ENCODE measurements at regions not wholly inside any gene's neighbourhood (a gene's known extent, or its start where the extent isn't known, plus 50 kb on each side); places are given as distances from the start of the nearest gene placed in this dataset.

DNA sequence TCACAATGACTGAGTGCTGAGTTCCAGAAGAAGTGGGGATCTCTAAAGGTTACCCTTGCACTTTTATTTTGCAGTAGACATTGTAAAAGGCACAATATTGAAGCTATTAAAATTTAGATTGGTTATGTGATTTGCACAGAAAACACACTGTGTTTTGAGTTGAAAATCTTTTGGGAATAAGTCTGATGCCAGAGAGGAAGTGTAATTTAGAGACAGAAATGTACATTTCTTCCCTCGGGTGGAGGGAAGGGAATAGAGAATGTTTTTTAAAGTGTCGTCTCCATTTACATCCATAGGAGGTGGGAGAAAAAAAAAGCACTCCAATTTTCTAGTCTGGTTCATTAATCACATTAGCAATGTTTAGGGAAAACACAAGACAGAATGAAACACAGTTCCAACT, 465.8 kb downstream of the OLFM4 start:
- DNase-seq (ENCODE audit: low read depth in 2 of 2) = no peak

DNA sequence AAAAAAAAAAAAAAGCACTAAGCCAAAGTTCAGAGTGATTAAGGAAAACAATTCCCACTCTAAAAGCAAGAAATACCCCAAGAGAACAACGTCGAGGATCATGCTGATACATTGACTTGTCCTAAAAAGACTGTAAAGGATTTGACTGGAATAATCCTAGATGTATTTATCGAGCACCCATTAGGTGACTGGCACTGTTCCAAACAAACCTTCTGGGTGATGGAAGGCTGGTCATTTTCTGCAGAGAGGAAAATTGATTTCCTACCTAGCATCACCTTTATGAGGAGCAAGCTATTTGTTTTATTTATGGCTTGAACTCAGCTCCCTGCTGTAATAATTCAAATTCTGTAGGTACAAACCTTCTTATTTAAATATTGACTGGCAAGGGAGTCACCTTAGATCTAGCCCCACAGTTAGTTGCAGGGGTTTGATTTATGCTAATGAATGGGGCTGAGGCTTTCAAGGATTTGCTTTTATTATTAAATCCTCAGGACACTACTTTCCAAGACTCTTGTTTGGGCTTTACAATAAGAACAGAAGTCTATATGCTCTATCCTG, 471.0 kb downstream of the OLFM4 start:
- DNase-seq (ENCODE audit: low read depth in 2 of 2) = no peak

DNA sequence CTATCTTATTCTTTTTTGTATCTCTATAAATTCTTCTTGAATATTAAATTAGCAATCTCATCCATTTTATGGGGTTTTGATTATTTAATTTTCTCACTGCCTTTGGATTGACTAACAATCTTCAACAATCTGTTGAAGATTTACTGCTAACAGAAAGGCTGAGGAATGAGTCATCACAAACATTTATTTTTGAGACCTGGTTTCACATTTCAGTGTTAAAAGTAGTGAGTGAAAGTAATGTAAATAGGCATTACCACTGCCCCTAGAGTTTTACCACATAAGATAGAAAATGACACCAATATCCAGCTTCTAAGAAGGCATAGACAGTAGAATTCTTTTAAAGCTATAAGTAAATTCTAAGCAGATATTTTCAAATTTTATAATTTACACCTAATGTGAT, 472.8 kb downstream of the OLFM4 start:
- DNase-seq (ENCODE audit: low read depth in 2 of 2) = no peak

GRCh38 chr13:53507741-53508140, 479.1 kb downstream of the OLFM4 start:
- DNase-seq (ENCODE audit: low read depth in 2 of 2) = no peak

GRCh38 chr13:53512635-53513034, 484.0 kb downstream of the OLFM4 start:
- no peak for DNase-seq (ENCODE audit: low read depth in 2 of 2)

GRCh38 chr13:53513226-53513625, 484.6 kb downstream of the OLFM4 start:
- no peak for DNase-seq (ENCODE audit: low read depth in 2 of 2)

DNA sequence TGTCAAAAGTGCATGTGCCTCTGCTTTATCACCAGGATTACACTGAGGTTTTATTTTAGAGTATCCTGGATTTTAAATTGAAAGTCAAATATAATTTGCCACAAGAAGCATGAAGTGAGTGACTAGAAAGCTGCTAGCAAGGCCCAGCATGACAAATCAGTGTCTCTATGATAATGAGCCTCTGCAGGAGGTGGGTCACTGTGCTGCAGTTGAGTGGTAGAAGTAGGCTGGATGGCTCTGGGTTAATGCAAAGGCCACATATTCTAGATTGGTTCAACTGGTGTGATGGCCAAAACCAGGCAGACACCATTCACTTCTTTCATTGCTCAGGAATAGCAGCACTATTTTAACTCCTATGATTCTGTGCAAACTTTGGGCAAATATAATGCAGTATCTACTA, 491.5 kb downstream of the OLFM4 start:
- no peak for DNase-seq (ENCODE audit: low read depth in 2 of 2)

GRCh38 chr13:53522034-53522433, 493.4 kb downstream of the OLFM4 start:
- no peak for DNase-seq (ENCODE audit: low read depth in 2 of 2)

DNA sequence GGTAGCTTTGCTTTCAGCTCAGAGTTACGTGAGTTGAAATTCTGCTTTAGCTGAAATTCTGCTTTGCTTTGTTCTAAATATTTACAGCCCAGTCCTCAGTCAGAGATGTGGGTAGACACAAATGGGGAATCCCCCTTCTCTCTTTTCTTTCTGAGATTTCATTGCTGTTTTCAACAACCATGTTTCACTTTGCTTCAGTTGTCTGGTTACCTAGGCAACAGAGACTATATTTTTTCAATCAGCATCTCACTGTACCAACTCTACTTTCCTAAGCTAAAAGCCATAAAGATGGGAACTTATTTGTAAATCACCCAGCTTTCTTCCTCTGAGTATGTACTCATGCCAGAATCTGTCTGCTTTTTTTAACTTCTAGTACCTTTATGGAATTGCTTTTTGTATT, 509.0 kb downstream of the OLFM4 start:
- no peak for DNase-seq (ENCODE audit: low read depth in 2 of 2)

DNA sequence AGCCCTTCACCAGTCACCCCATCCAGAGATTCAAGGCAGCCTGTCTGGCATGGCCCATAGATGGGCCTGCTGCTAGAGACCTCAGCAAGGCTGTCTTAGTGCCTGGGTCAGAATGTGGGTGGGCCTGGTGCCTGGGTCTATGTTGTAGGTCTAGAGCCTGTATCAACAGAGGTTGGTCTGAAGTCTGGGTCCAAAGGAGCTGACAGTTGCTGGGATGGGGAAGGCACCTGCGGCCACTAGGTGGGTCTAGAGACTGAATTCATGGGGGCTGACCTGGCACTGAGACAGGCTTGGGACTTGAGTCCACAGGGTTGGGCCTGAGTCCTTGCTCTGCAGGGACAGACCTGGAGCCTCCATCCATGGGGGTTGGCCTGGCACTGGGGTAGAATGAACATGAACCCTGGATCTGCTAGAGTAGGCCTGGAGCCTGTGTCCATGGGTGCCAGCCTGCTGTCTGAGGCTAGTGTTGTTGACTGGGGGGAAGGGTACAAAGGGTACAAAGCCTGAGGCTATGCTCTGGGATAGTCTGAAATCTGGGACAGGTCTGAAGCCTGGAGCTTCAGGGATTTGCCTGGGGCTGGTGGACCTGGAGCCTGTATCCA, 516.8 kb downstream of the OLFM4 start:
- no peak for DNase-seq (ENCODE audit: low read depth in 2 of 2)

DNA sequence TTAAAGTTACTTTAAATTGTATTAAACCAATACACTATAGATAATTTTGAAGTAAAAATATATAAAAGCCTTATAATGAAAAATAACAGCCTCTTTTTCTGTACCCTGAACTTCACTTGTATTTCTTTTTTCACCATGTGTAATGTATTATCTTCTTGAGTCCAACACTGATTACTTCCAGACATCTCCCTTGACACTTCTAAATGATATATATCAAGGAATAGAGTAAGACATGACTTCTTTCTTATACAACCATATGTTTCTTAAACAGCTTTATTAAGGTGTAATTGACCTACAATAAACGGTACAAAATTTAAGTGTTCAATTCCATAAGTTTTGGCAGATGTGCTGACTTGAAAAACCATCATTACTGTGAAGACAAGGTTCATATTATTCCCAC, 531.9 kb downstream of the OLFM4 start:
- no peak for DNase-seq (ENCODE audit: low read depth in 2 of 2)

DNA sequence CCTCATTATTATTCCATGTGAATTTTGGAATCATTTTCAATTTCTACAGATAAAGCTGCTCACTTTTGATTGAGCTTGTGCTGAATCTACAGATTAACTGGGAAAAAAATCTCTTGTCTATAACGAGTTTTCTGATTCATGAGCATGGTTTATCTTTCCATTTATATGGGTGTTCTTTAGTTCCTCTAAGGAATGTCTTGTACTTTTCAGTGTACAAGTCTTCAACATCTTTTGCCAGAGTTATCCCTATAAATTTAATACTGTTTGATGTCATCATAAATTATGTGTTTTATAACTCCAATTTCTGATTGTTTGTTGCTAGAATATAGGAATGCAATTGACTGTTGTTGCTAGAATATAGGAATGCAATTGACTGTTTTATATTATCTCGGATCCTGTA, 533.8 kb downstream of the OLFM4 start:
- DNase-seq (ENCODE audit: low read depth in 2 of 2) = no peak

DNA sequence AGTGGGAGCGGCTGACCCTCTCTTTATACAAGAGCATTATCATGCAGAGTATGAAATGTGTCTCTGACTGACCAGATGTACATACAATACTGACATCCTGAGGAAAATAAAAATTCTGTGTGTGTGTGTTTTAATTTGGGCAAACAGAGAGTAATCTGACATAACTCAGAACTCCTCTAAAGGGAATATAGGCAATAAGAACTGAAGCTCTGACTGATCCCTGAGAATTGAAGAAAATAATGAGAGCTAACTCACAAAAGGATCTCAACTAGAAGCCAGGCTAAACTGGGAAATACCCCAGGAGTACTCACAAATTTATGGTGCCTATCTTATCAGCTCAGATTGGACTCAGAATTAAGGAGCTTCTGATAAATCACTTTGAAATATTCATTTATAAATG, 539.9 kb downstream of the OLFM4 start:
- DNase-seq (ENCODE audit: low read depth in 2 of 2) = no peak

DNA sequence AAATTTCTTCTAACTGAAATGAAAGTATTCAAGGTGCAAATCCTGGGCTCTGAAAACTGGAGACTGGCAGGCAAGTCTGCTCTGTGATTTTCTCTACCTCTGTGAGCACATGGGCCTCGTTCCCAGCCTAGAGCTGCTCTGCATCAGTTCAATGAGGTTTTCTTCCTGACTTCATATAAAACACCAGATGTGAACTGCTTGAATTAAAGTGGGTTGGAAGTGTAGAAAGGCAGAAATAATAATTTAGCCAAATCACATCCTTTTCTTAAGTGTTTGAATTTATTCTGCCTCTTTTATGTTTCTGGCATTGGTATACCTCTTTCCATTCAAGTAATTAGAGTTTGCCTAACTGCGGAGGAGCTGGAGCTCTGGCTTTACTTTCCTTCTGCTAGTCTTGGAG, 540.8 kb downstream of the OLFM4 start:
- DNase-seq (ENCODE audit: low read depth in 2 of 2) = no peak

DNA sequence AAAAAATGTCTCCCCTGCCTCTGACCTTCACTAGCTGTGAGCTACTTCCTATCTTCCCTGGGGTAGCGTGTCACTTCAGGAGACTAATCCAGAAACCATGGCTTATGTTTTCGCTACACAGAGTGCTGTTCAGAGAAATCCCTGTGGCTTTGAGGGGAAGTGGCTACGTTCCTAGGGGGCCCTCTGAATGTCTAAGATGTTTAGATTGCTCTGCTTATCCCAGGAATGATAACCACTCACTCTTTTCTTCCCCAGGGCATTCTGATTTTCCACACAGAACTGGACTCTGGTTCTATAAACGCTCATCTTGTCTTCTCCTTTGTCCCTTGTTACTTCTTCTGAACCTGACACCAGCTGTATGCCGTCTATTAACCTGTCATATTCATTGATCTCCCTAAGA, 572.5 kb downstream of the OLFM4 start:
- DNase-seq (ENCODE audit: low read depth in 2 of 2) = no peak

GRCh38 chr13:53605326-53605725, 576.7 kb downstream of the OLFM4 start:
- no peak for DNase-seq (ENCODE audit: low read depth in 2 of 2)

DNA sequence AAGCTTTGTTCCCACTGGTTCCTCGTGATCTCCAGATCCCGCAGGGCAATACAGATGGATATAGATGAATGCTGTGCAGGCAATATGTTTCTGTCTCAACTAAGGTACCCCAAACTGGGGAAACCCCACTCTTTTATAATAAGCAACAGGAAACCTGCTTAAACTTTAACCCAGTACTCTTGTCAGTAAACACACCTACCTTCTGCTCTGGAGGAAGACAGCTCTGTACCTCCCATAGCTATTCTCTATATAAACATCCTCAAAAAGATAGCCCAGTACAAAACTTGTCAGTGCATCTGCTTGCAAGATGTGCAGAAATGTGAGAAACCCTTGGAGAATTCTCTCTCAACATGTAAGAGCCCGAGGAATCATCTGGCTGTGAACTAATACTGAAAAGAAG, 583.6 kb downstream of the OLFM4 start:
- no peak for DNase-seq (ENCODE audit: low read depth in 2 of 2)

- no peak for DNase-seq (ENCODE audit: low read depth in 2 of 2)
Measured at GRCh38 chr13:53622456-53622855, 593.8 kb downstream of the OLFM4 start.

GRCh38 chr13:53623146-53623545, 594.5 kb downstream of the OLFM4 start:
- no peak for DNase-seq (ENCODE audit: low read depth in 2 of 2)

DNA sequence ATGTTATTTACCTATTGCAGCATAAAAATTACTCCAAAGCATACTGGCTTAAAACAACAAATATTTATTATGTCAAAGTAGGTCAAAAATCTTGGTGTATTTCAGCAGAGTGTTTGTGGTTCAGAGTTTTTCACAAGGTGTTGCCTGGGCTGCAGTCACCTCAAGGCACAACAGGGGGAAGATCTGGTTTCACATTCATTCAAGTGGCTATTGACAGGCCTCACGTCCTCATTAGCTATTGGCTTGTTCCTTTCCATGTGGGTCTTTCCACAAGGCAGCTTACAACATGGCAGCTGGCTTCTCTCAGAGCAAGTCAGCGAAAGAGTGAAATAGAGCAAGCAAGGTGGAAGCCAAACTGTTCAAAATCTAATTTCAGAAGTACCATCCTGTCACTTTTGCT, 602.9 kb downstream of the OLFM4 start:
- DNase-seq (ENCODE audit: low read depth in 2 of 2) = no peak

DNA sequence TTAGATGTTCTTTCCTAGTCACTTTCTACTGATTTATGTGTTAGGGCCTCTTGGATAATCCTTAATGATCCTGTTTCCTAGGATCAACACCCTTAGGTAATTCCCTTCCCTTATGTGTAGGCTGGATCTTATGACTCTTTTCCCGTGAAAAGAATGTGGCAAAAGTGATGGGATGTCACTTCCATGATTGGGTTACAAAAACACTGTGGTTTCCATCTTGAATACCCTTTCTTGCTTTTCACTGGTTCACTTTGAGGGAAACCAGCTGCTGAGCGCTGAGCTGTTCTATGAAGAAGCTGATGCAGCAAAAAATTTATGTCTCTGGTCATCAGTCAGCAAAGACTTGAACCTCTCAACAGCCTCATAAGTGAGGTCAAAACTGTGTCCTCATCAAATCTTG, 609.4 kb downstream of the OLFM4 start:
- DNase-seq (ENCODE audit: low read depth in 2 of 2) = no peak

DNA sequence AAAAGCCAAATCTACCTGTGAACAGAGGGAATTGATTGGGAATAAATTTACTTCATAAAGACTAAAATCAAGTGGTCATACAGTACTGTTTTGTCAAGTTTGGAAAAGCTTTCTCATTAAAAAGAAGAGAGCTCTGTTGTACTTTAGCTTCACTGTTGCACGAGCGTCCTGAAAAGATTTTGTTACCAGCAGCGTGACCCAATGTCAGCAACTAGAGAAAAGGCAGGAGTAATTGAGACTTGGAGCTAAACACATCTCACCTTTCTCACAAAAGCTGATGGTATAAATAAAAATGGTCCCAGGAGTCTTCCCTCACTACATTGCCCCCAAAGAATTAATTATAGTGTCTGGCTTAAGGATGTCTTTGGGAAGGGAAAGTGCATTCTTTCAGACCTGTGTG, 613.7 kb downstream of the OLFM4 start:
- DNase-seq (ENCODE audit: low read depth in 2 of 2) = no peak

DNA sequence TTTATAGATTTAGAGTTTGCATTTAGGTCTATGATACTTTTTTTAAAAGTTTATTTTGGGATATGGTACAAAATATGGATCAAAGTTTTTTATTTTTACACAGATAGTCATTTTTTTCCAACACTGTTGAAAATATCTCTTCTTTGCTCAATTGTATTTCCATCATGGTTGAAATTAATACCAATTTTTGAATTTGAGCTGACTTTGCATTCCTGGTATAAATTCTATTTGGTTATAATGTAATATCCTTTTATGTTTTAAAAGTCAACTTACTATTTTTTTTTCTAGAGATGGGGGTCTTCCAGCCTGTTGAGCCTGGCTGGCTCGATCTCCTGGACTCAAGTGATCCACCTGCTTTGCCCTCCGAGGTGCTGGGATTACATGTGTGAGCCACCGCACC, 620.1 kb downstream of the OLFM4 start:
- no peak for DNase-seq (ENCODE audit: low read depth in 2 of 2)

DNA sequence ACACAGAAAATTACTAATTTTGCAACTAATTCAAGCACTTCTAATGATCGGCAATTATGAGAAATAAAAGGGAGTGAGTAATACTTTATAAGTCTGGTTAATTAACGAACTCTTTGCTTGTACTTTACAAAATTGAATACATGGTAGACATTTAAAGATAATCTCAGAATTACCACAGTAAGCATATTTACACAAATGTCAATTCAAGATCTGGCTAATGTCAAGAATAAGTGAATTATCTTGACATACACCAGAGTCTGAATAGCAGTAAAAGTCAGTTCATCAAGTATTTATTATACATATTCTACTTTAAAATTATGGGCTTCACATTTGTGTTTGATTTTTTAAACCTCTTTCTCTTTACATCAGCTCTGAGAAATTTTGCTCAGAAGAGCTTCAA, 643.4 kb downstream of the OLFM4 start:
- DNase-seq (ENCODE audit: low read depth in 2 of 2) = no peak
